Smooth muscle cell (in vitro differentiated cells): ENCODE measurements at regions not wholly inside any gene's neighbourhood (a gene's known extent, or its start where the extent isn't known, plus 50 kb on each side); places are given as distances from the start of the nearest gene placed in this dataset.

Experiments
- DNase-seq: peaks from one replicate; lab custom pipeline; 2025; ENCODE audit not compliant: unreplicated experiment; lab: John Stamatoyannopoulos, UW
- H2AFZ ChIP-seq: fragments of 200-600 bp; sonication (generic); 2 replicates; pipeline ENCODE4 v1.6.0; 2016; ENCODE audit warnings: antibody characterized with exemption, low read depth, mild to moderate bottlenecking
- H3F3A ChIP-seq: fragments of 200-600 bp; sonication (generic); 2 replicates; pipeline ENCODE4 v1.6.0; 2017; ENCODE audit warnings: antibody characterized with exemption, low read depth
- H3K27ac ChIP-seq: fragments of 200-600 bp; sonication (generic); 2 replicates; pipeline ENCODE4 v1.5.1; 2016; ENCODE audit warnings: low read depth, mild to moderate bottlenecking
- H3K27me3 ChIP-seq: fragments of 200-600 bp; sonication (generic); 2 replicates; pipeline ENCODE4 v1.6.1; 2016; ENCODE audit warnings: low read depth, mild to moderate bottlenecking
- H3K36me3 ChIP-seq: fragments of 200-600 bp; sonication (generic); 2 replicates; pipeline ENCODE4 v1.5.1; 2016; ENCODE audit warnings: low read depth
- H3K4me1 ChIP-seq: fragments of 200-600 bp; sonication (generic); 2 replicates; pipeline ENCODE4 v1.5.1; 2016; ENCODE audit warnings: low read depth
- H3K4me2 ChIP-seq: fragments of 200-600 bp; sonication (generic); 2 replicates; pipeline ENCODE4 v1.6.0; 2016; ENCODE audit warnings: mild to moderate bottlenecking
- H3K4me3 ChIP-seq: fragments of 200-600 bp; sonication (generic); 2 replicates; pipeline ENCODE4 v1.5.1; 2016; ENCODE audit warnings: mild to moderate bottlenecking
- H3K79me2 ChIP-seq: fragments of 200-600 bp; sonication (generic); 2 replicates; pipeline ENCODE4 v1.6.0; 2016; ENCODE audit warnings: low read depth, mild to moderate bottlenecking
- H3K9ac ChIP-seq: fragments of 200-600 bp; sonication (generic); 2 replicates; pipeline ENCODE4 v1.6.0; 2016; ENCODE audit warnings: low read depth
- H3K9me3 ChIP-seq: fragments of 200-600 bp; sonication (generic); replicated peaks from 2 replicates; pipeline ENCODE4 v1.5.1; 2016; ENCODE audit warnings: low read depth
- H4K20me1 ChIP-seq: fragments of 200-600 bp; sonication (generic); 2 replicates; pipeline ENCODE4 v1.6.0; 2016; ENCODE audit warnings: low read depth
- CTCF ChIP-seq: fragments of 200-600 bp; sonication (generic); IDR thresholded peaks from 2 replicates; pipeline ENCODE4 v1.5.1; 2017; ENCODE audit warnings: borderline replicate concordance, mild to moderate bottlenecking, antibody characterized with exemption; ENCODE audit not compliant: insufficient read depth, poor library complexity, severe bottlenecking
- WGBS: methylation state at CpG from one replicate; pipeline ENCODE4 v1.1.7; 2016; ENCODE audit warnings: low lambda C conversion rate; 5-methylcytosine and 5-hydroxymethylcytosine counted together

GRCh38 chr17:13118311-13118710 is 100.5 kb upstream of the ELAC2 start:
- Histone ChIP-seq H2AFZ (no peak overlapping the region), H3K9me3 (no peaks in the 10 kb centered on the region), H3K9ac (no peak overlapping the region), H3K4me1 (no peaks in the 10 kb centered on the region), H3K27me3 (peaks cover 3% of the 10 kb centered on the region), H3K4me3 (no peak overlapping the region), H3K4me2 (no peak overlapping the region), H3K27ac (no peak overlapping the region), H4K20me1 (no peaks in the 10 kb centered on the region), H3K79me2 (no peaks in the 10 kb centered on the region), H3K36me3 (no peaks in the 10 kb centered on the region), H3F3A (no peaks in the 10 kb centered on the region)
- no peak for TF ChIP-seq CTCF
- no peak for DNase-seq

- peaks cover 10% of the 10 kb centered on the region for H3K27me3 ChIP-seq
- no peaks in the 10 kb centered on the region for H4K20me1 ChIP-seq
- no peak overlapping the region for H3K9ac ChIP-seq
- H3K4me2 ChIP-seq: no peak overlapping the region
- H3K79me2 ChIP-seq: no peaks in the 10 kb centered on the region
- H3K36me3 ChIP-seq: no peaks in the 10 kb centered on the region
- TF ChIP-seq CTCF: no peak
- no peaks in the 10 kb centered on the region for H3F3A ChIP-seq
- DNase-seq: no peak
- no peaks in the 10 kb centered on the region for H3K4me1 ChIP-seq
- H3K27ac ChIP-seq: no peak overlapping the region
- H3K9me3 ChIP-seq: no peaks in the 10 kb centered on the region
- H2AFZ ChIP-seq: no peak overlapping the region
- no peak overlapping the region for H3K4me3 ChIP-seq
Measured at GRCh38 chr17:13117616-13118015, 99.8 kb upstream of the ELAC2 start.

- Histone ChIP-seq H3K27me3 (peaks cover 16% of the 10 kb centered on the region), H3K79me2 (no peaks in the 10 kb centered on the region), H3F3A (no peaks in the 10 kb centered on the region), H2AFZ (no peak overlapping the region), H3K9me3 (no peaks in the 10 kb centered on the region), H3K4me2 (peak overlapping the region; percentile 63), H3K27ac (no peak overlapping the region), H3K36me3 (no peaks in the 10 kb centered on the region), H3K4me3 (peak overlapping the region; percentile 14), H3K9ac (no peak overlapping the region), H3K4me1 (no peaks in the 10 kb centered on the region), H4K20me1 (no peaks in the 10 kb centered on the region)
- 8% methylated on average over 16 of the region's 16 CpGs for WGBS
- peak; percentile 4 for DNase-seq
- peak; percentile 87 for TF ChIP-seq CTCF
Measured at GRCh38 chr17:13114601-13115031, 96.8 kb upstream of the ELAC2 start.

- Histone ChIP-seq H2AFZ (no peak overlapping the region), H3K4me3 (no peak overlapping the region), H3K9ac (no peak overlapping the region), H3K27ac (no peak overlapping the region), H4K20me1 (no peaks in the 10 kb centered on the region), H3K4me1 (no peaks in the 10 kb centered on the region), H3F3A (no peaks in the 10 kb centered on the region), H3K9me3 (no peaks in the 10 kb centered on the region), H3K27me3 (peaks cover 16% of the 10 kb centered on the region), H3K4me2 (peak overlapping the region; percentile 63), H3K79me2 (no peaks in the 10 kb centered on the region), H3K36me3 (no peaks in the 10 kb centered on the region)
- no peak for DNase-seq
- WGBS: 71% methylated on average over 16 of the region's 16 CpGs
- no peak for TF ChIP-seq CTCF
Measured at GRCh38 chr17:13113821-13114525, 96.1 kb upstream of the ELAC2 start.
